ENCODE measurements at regions not wholly inside any gene's neighbourhood (a gene's known extent, or its start where the extent isn't known, plus 50 kb on each side); places are given as distances from the start of the nearest gene placed in this dataset.

GRCh38 chr4:20643631-20644030 lies 56.6 kb upstream of the PACRGL start (continued):
- no peak for TF ChIP-seq DZIP1 (CRISPR knock-in tag; IDR thresholded peaks at IDR 0.05)
- TF ChIP-seq FOXA1 (IDR thresholded peaks at IDR 0.05) = no peak
- TF ChIP-seq FOXA1 (CRISPR knock-in tag; IDR thresholded peaks at IDR 0.05) = no peak

- FAIRE-seq (no peak), ATAC-seq (no peak)
These were observed 55.0 kb upstream of the PACRGL start for GRCh38 chr4:20645236-20645635.

More at GRCh38 chr4:20645236-20645635, 55.0 kb upstream of the PACRGL start:
- Histone ChIP-seq H3K79me2 (ENCODE audit: insufficient read depth, low read length) (no peaks in the 10 kb centered on the region), H3K36me3 (replicated peaks in 1 of 2; ENCODE audit: control insufficient read depth in 1 of 2, insufficient read depth in 2 of 2, low read length in 2 of 2) (no peaks in the 10 kb centered on the region), H3K27ac (ENCODE audit: extremely low read length, insufficient read depth, low read length) (no peak overlapping the region), H3K4me1 (ENCODE audit: insufficient read depth, low read length) (no peaks in the 10 kb centered on the region), H3K27me3 (ENCODE audit: control insufficient read depth in 1 of 2, insufficient read depth in 2 of 2, low read length in 2 of 2) (no peaks in the 10 kb centered on the region), H2AFZ (ENCODE audit: low read length) (no peak overlapping the region), H4K20me1 (ENCODE audit: insufficient read depth, low read length) (no peaks in the 10 kb centered on the region), H3K9me3 (ENCODE audit: low read length) (no peaks in the 10 kb centered on the region), H3K9ac (ENCODE audit: insufficient read depth, low read depth, low read length) (no peak overlapping the region), H3K4me3 (replicated peaks in 1 of 3; ENCODE audit: insufficient read depth in 1 of 3, low read depth in 2 of 3, low read length in 3 of 3) (no peak overlapping the region), H3K4me2 (ENCODE audit: low read depth, low read length) (no peak overlapping the region)
- no peak for DNase-seq (ENCODE audit: low spot score)
- ChIA-PET POLR2A (no interaction called here), CTCF (ENCODE audit: low intra/inter-chr PET ratio, low total read pairs) (no interaction called here)
- no TSS peak for BruUV-seq (replicated peaks)
- WGBS (ENCODE audit: low lambda C conversion rate) = 0% methylated on average over 2 of the region's 2 CpGs
- intact Hi-C loops (cut with micrococcal nuclease; ENCODE audit: unreplicated experiment) (no loop called here), in situ Hi-C loops (cut with HindIII; ENCODE audit: extremely low pct_ligation_motif_present, low pct_unique_long_range_greater_than_20kb) (no loop called here)
- TF ChIP-seq SMYD3 (CRISPR knock-in tag; IDR thresholded peaks at IDR 0.05) = no peak
- TF ChIP-seq ATF3 (CRISPR knock-in tag; IDR thresholded peaks at IDR 0.05) = no peak
- TF ChIP-seq GTF3A (CRISPR knock-in tag; conservative IDR thresholded peaks at IDR 0.05) = no peak
- no peak for TF ChIP-seq ZNF605 (CRISPR knock-in tag; IDR thresholded peaks at IDR 0.05)
